HepG2 (cell line): ENCODE measurements at regions not wholly inside any gene's neighbourhood (a gene's known extent, or its start where the extent isn't known, plus 50 kb on each side); places are given as distances from the start of the nearest gene placed in this dataset.
A peak's percentile ranks its signal among the peaks of the same experiment; 100 is the strongest.

ENCODE experiments used
- ELF4 ChIP-seq: sonication (generic); formaldehyde crosslinking; IDR thresholded peaks from 2 replicates; pipeline ENCODE4 v1.5.0; 2020; ENCODE audit warnings: missing genetic modification reagents, mild to moderate bottlenecking, moderate library complexity, borderline replicate concordance
- HNF4A ChIP-seq: sonication (generic); formaldehyde crosslinking; IDR thresholded peaks from 2 replicates; pipeline ENCODE4 v1.4.0; 2020; ENCODE audit warnings: missing genetic modification reagents
- HNF4G ChIP-seq, 2 experiments: sonication (generic) in 1 of 2; formaldehyde crosslinking in 1 of 2; IDR thresholded peaks; 2 replicates each; pipeline versions ENCODE4 v1.4.0 to v1.6.1; 2011 to 2020; ENCODE audit warnings: borderline replicate concordance in 2 of 2, low read depth in 2 of 2, mild to moderate bottlenecking in 2 of 2, low read length in 1 of 2, missing genetic modification reagents in 1 of 2, moderate library complexity in 1 of 2
- PLRG1 ChIP-seq: fragments of 450-650 bp; conservative IDR thresholded peaks from 2 replicates; pipeline ENCODE4 v1.6.1; 2016
- SOX13 ChIP-seq, 3 experiments: fragments of 450-650 bp in 1 of 3; sonication (generic) in 1 of 3; formaldehyde crosslinking in 1 of 3; IDR thresholded peaks in 2 of 3; conservative IDR thresholded peaks in 1 of 3; 2 replicates each; pipeline versions ENCODE4 v1.5.0 to v1.6.1; 2016 to 2020; ENCODE audit warnings: antibody characterized with exemption in 1 of 3, mild to moderate bottlenecking in 1 of 3, missing compliant biosample characterization in 1 of 3, missing genetic modification reagents in 1 of 3, moderate library complexity in 1 of 3
- TFDP1 ChIP-seq: IDR thresholded peaks from 2 replicates; pipeline ENCODE4 v1.6.1; 2016; ENCODE audit warnings: missing compliant biosample characterization, missing genetic modification reagents, borderline replicate concordance
- U2AF1 ChIP-seq: fragments of 200-400 bp; formaldehyde crosslinking; optimal IDR thresholded peaks from 2 replicates; pipeline ENCODE3; 2017; ENCODE audit warnings: mild to moderate bottlenecking, low read depth, low read length
- ZBTB21 ChIP-seq: sonication (generic); formaldehyde crosslinking; IDR thresholded peaks from 2 replicates; pipeline ENCODE4 v1.4.0; 2020; ENCODE audit warnings: missing genetic modification reagents
- TF ChIP-seq, protein P1 (sequence below): sonication (generic); formaldehyde crosslinking; IDR thresholded peaks from 2 replicates; pipeline ENCODE4 v1.8.0; 2022; ENCODE audit warnings: low read depth, missing genetic modification reagents
- TF ChIP-seq, protein P2 (sequence below): sonication (generic); formaldehyde crosslinking; IDR thresholded peaks from 2 replicates; pipeline ENCODE4 v1.4.0; 2020; ENCODE audit warnings: missing genetic modification reagents

DNA sequence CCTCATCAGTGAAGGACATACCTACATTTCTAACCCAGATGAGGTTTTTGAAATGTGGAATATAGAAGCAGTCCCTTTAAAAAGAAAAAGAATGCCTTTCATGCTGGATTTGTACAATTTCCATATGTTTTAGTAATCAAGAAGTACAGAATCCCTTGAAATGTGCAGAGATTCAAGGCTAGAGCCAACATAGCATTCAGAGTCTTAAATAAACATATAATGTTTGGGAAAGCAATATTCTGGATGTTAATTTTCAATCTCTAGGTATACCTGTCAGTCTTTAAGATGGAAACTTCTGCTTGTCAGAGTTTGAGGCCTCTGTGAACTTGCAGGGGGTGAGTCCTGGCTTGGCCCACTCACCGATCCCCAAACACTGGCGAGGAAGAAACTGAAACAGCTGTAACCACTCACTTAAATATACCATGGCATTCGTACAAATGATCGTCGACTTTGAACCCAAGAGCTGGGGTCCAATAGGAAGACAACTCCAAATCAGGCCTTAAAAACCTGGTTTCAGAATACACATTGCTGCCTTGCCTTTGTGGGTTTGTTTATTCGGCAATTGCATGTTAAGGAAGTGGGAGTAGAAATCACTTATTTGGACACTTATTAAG, 132.8 kb upstream of the NCK2 start (continued):
- 0 out of 2 replicates have a peak, but pooled peaks have one; percentile 11 for TF ChIP-seq HNF4G (IDR thresholded peaks at IDR 0.05; ENCODE audit: borderline replicate concordance, low read depth, low read length)
- no peak for TF ChIP-seq HNF4G (CRISPR knock-in tag; IDR thresholded peaks at IDR 0.05; ENCODE audit: borderline replicate concordance, low read depth)
- TF ChIP-seq ZBTB21 (CRISPR knock-in tag): no peak
- no peak for TF ChIP-seq SOX13 (IDR thresholded peaks at IDR 0.05)
- no peak for TF ChIP-seq SOX13 (CRISPR knock-in tag; conservative IDR thresholded peaks at IDR 0.05 in 1 of 2, IDR thresholded peaks at IDR 0.05 in 1 of 2)
- no peak for TF ChIP-seq ELF4
- TF ChIP-seq TFDP1 (CRISPR knock-in tag): no peak
- no peak for TF ChIP-seq U2AF1
- peak; percentile 44 for TF ChIP-seq HNF4A (CRISPR knock-in tag)
- no peak for TF ChIP-seq PLRG1
- TF ChIP-seq, protein P1, sequence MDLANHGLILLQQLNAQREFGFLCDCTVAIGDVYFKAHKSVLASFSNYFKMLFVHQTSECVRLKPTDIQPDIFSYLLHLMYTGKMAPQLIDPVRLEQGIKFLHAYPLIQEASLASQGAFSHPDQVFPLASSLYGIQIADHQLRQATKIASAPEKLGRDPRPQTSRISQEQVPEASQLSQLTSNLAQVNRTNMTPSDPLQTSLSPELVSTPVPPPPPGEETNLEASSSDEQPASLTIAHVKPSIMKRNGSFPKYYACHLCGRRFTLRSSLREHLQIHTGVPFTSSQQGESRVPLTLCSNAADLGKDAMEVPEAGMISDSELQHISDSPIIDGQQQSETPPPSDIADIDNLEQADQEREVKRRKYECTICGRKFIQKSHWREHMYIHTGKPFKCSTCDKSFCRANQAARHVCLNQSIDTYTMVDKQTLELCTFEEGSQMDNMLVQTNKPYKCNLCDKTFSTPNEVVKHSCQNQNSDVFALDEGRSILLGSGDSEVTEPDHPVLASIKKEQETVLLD: no peak
- TF ChIP-seq, protein P2, sequence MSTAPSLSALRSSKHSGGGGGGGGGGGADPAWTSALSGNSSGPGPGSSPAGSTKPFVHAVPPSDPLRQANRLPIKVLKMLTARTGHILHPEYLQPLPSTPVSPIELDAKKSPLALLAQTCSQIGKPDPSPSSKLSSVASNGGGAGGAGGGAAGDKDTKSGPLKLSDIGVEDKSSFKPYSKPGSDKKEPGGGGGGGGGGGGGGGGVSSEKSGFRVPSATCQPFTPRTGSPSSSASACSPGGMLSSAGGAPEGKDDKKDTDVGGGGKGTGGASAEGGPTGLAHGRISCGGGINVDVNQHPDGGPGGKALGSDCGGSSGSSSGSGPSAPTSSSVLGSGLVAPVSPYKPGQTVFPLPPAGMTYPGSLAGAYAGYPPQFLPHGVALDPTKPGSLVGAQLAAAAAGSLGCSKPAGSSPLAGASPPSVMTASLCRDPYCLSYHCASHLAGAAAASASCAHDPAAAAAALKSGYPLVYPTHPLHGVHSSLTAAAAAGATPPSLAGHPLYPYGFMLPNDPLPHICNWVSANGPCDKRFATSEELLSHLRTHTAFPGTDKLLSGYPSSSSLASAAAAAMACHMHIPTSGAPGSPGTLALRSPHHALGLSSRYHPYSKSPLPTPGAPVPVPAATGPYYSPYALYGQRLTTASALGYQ (CRISPR knock-in tag): no peak
